ENCODE measurements at regions not wholly inside any gene's neighbourhood (a gene's known extent, or its start where the extent isn't known, plus 50 kb on each side); places are given as distances from the start of the nearest gene placed in this dataset.

DNA sequence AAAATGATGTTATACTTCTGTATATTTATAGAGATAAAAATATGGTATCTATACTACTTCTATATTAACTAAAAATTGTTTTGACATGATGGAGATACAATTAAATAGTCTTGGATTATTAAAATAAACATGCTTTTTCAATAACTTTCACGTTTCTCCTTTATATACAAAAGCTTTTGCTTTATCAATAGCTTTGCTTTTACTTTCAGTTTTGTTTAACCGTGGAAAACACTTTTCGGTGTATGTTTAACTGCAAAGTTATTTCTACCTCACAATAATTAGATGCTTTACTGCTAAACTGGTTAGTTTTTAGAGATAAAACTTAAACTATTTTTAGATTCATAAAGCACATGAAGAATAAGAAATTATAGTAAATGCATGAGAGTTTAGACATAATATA, 432.1 kb upstream of the PCDH15 start:
- Histone ChIP-seq H3K27ac (ENCODE audit: low read length) (no peak overlapping the region), H4K20me1 (ENCODE audit: insufficient read depth) (no peaks in the 10 kb centered on the region), H3K4me3 (ENCODE audit: low read length) (no peak overlapping the region), H3K4me2 (ENCODE audit: low read length) (no peak overlapping the region), H3K27me3 (ENCODE audit: insufficient read depth, low read depth, low read length) (no peaks in the 10 kb centered on the region), H2AFZ (ENCODE audit: low read depth, low read length) (no peak overlapping the region), H3K36me3 (ENCODE audit: insufficient read depth, low read length) (no peaks in the 10 kb centered on the region), H3F3A (ENCODE audit: insufficient read depth, low read length, poor library complexity, severe bottlenecking) (no peaks in the 10 kb centered on the region), H3K9me2 (ENCODE audit: insufficient read depth, low read length) (no peaks in the 10 kb centered on the region), H3K9me3 (ENCODE audit: low read length) (no peaks in the 10 kb centered on the region), H3K79me2 (replicated peaks; ENCODE audit: insufficient read depth, low read length) (no peaks in the 10 kb centered on the region), H3K9ac (ENCODE audit: low read length) (no peak overlapping the region)
- no peak for TF ChIP-seq EP300 (conservative IDR thresholded peaks at IDR 0.05; ENCODE audit: poor library complexity, severe bottlenecking)
- TF ChIP-seq SMC3 (conservative IDR thresholded peaks at IDR 0.05; ENCODE audit: poor library complexity) = no peak
- no peak for TF ChIP-seq TAF1 (IDR thresholded peaks at IDR 0.05; ENCODE audit: low read depth)
- no peak for TF ChIP-seq POLR2AphosphoS5 (IDR thresholded peaks at IDR 0.05)
- TF ChIP-seq, protein P1, sequence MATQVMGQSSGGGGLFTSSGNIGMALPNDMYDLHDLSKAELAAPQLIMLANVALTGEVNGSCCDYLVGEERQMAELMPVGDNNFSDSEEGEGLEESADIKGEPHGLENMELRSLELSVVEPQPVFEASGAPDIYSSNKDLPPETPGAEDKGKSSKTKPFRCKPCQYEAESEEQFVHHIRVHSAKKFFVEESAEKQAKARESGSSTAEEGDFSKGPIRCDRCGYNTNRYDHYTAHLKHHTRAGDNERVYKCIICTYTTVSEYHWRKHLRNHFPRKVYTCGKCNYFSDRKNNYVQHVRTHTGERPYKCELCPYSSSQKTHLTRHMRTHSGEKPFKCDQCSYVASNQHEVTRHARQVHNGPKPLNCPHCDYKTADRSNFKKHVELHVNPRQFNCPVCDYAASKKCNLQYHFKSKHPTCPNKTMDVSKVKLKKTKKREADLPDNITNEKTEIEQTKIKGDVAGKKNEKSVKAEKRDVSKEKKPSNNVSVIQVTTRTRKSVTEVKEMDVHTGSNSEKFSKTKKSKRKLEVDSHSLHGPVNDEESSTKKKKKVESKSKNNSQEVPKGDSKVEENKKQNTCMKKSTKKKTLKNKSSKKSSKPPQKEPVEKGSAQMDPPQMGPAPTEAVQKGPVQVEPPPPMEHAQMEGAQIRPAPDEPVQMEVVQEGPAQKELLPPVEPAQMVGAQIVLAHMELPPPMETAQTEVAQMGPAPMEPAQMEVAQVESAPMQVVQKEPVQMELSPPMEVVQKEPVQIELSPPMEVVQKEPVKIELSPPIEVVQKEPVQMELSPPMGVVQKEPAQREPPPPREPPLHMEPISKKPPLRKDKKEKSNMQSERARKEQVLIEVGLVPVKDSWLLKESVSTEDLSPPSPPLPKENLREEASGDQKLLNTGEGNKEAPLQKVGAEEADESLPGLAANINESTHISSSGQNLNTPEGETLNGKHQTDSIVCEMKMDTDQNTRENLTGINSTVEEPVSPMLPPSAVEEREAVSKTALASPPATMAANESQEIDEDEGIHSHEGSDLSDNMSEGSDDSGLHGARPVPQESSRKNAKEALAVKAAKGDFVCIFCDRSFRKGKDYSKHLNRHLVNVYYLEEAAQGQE (IDR thresholded peaks at IDR 0.05; ENCODE audit: borderline replicate concordance) = no peak
- TF ChIP-seq EZH2 (IDR thresholded peaks at IDR 0.05; ENCODE audit: borderline replicate concordance, insufficient read depth, low read length, poor library complexity, severe bottlenecking) = no peak
- TF ChIP-seq, protein P2, sequence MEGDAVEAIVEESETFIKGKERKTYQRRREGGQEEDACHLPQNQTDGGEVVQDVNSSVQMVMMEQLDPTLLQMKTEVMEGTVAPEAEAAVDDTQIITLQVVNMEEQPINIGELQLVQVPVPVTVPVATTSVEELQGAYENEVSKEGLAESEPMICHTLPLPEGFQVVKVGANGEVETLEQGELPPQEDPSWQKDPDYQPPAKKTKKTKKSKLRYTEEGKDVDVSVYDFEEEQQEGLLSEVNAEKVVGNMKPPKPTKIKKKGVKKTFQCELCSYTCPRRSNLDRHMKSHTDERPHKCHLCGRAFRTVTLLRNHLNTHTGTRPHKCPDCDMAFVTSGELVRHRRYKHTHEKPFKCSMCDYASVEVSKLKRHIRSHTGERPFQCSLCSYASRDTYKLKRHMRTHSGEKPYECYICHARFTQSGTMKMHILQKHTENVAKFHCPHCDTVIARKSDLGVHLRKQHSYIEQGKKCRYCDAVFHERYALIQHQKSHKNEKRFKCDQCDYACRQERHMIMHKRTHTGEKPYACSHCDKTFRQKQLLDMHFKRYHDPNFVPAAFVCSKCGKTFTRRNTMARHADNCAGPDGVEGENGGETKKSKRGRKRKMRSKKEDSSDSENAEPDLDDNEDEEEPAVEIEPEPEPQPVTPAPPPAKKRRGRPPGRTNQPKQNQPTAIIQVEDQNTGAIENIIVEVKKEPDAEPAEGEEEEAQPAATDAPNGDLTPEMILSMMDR (IDR thresholded peaks at IDR 0.05; ENCODE audit: poor library complexity, severe bottlenecking) = no peak
- no peak for TF ChIP-seq MXI1 (conservative IDR thresholded peaks at IDR 0.05; ENCODE audit: poor library complexity, severe bottlenecking)
- TF ChIP-seq RAD21 (conservative IDR thresholded peaks at IDR 0.05) = no peak

DNA sequence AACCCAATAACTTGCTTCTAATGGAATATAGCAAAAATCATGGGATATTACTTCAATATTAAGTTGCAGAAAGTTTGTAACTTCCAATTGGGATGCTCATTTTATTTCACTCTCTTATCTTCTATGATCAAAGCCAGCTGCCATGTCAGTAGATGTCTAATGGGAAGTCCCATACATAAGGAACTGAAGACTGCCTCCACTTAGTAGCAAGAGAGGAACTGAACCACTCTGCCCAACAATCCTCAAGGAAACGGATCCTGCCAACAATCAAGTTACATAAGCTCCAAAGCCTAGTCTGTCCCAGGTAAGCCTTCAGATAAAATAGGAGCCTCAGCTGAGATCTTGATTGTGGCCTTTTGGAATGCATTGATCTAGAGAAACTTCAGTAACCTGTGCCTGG, 431.5 kb upstream of the PCDH15 start:
- TF ChIP-seq, protein P2 (IDR thresholded peaks at IDR 0.05; ENCODE audit: poor library complexity, severe bottlenecking) = no peak
- TF ChIP-seq, protein P1 (IDR thresholded peaks at IDR 0.05; ENCODE audit: borderline replicate concordance) = no peak
- no peak for TF ChIP-seq EZH2 (IDR thresholded peaks at IDR 0.05; ENCODE audit: borderline replicate concordance, insufficient read depth, low read length, poor library complexity, severe bottlenecking)
- no peaks in the 10 kb centered on the region for H3K27me3 ChIP-seq (ENCODE audit: insufficient read depth, low read depth, low read length)
- H3K79me2 ChIP-seq (replicated peaks; ENCODE audit: insufficient read depth, low read length) = no peaks in the 10 kb centered on the region
- H3K36me3 ChIP-seq (ENCODE audit: insufficient read depth, low read length) = no peaks in the 10 kb centered on the region
- no peaks in the 10 kb centered on the region for H4K20me1 ChIP-seq (ENCODE audit: insufficient read depth)
- H3K4me3 ChIP-seq (ENCODE audit: low read length) = no peak overlapping the region
- H3K27ac ChIP-seq (ENCODE audit: low read length) = no peak overlapping the region
- no peak overlapping the region for H3K4me2 ChIP-seq (ENCODE audit: low read length)
- H2AFZ ChIP-seq (ENCODE audit: low read depth, low read length) = no peak overlapping the region
- no peaks in the 10 kb centered on the region for H3F3A ChIP-seq (ENCODE audit: insufficient read depth, low read length, poor library complexity, severe bottlenecking)
- no peak overlapping the region for H3K9ac ChIP-seq (ENCODE audit: low read length)
- no peaks in the 10 kb centered on the region for H3K9me3 ChIP-seq (ENCODE audit: low read length)
- no peaks in the 10 kb centered on the region for H3K9me2 ChIP-seq (ENCODE audit: insufficient read depth, low read length)

All from neural cell (in vitro differentiated cells).